GM23338 (cell line): ENCODE measurements at regions not wholly inside any gene's neighbourhood (a gene's known extent, or its start where the extent isn't known, plus 50 kb on each side); places are given as distances from the start of the nearest gene placed in this dataset.

Experiments used
- ATAC-seq: fragments of 200-7000 bp; cut with Tn5 transposase; 3 replicates; pipeline ENCODE4 v1.9.1; 2020
- DNase-seq: peaks from one replicate; pipeline ENCODE4 v3.0.0-alpha.2; 2015; ENCODE audit warnings: low spot score
- H2AFZ ChIP-seq: fragments of 200-600 bp; sonication (generic); 2 replicates; pipeline ENCODE4 v1.8.0; 2016; ENCODE audit warnings: antibody characterized with exemption, mild to moderate bottlenecking, moderate library complexity
- H3F3A ChIP-seq: fragments of 200-600 bp; sonication (generic); replicated peaks from 2 replicates; pipeline ENCODE4 v1.8.0; 2017; ENCODE audit warnings: antibody characterized with exemption, mixed run types, low read depth
- H3K27ac ChIP-seq: fragments of 200-600 bp; sonication (generic); 2 replicates; pipeline ENCODE4 v1.6.1; 2016; ENCODE audit warnings: low read depth
- H3K27me3 ChIP-seq: fragments of 200-600 bp; sonication (generic); 2 replicates; pipeline ENCODE4 v1.8.0; 2016; ENCODE audit warnings: mild to moderate bottlenecking, mixed run types, moderate library complexity; ENCODE audit not compliant: insufficient read depth
- H3K36me3 ChIP-seq: fragments of 200-600 bp; sonication (generic); 2 replicates; pipeline ENCODE4 v1.8.0; 2016; ENCODE audit warnings: mild to moderate bottlenecking; ENCODE audit not compliant: insufficient read depth
- H3K4me1 ChIP-seq: fragments of 200-600 bp; sonication (generic); 2 replicates; pipeline ENCODE4 v1.8.0; 2016; ENCODE audit warnings: mild to moderate bottlenecking, moderate library complexity; ENCODE audit not compliant: insufficient read depth
- H3K4me2 ChIP-seq: fragments of 200-600 bp; sonication (generic); 2 replicates; pipeline ENCODE4 v1.7.1; 2017; ENCODE audit warnings: mixed run types
- H3K4me3 ChIP-seq: fragments of 200-600 bp; sonication (generic); 2 replicates; pipeline ENCODE4 v1.6.1; 2016; ENCODE audit warnings: mixed run types
- H3K79me2 ChIP-seq: fragments of 200-600 bp; sonication (generic); replicated peaks from 2 replicates; pipeline ENCODE4 v1.8.0; 2017; ENCODE audit warnings: mild to moderate bottlenecking; ENCODE audit not compliant: insufficient read depth
- H3K9me2 ChIP-seq: fragments of 200-600 bp; sonication (generic); 2 replicates; pipeline ENCODE4 v1.8.0; 2017; ENCODE audit not compliant: insufficient read depth
- H4K20me1 ChIP-seq: fragments of 200-600 bp; sonication (generic); replicated peaks from 2 replicates; pipeline ENCODE4 v1.8.0; 2017; ENCODE audit warnings: mild to moderate bottlenecking; ENCODE audit not compliant: insufficient read depth
- H3K27ac Mint-ChIP-seq: 2 replicates; pipeline ENCODE4 v1.8.0; 2020; ENCODE audit warnings: inconsistent platforms, mild to moderate bottlenecking, moderate library complexity, mixed read lengths
- H3K27me3 Mint-ChIP-seq: 3 replicates; pipeline ENCODE4 v1.8.0; 2022; ENCODE audit warnings: low read depth, mild to moderate bottlenecking, moderate library complexity, mixed read lengths, inconsistent platforms; ENCODE audit not compliant: insufficient read depth, poor library complexity
- H3K36me3 Mint-ChIP-seq: 3 replicates; pipeline ENCODE4 v1.8.0; 2021; ENCODE audit warnings: low read depth, mild to moderate bottlenecking, inconsistent platforms, moderate library complexity, mixed read lengths
- H3K4me1 Mint-ChIP-seq: 3 replicates; pipeline ENCODE4 v1.8.0; 2020; ENCODE audit warnings: mild to moderate bottlenecking, inconsistent platforms, mixed read lengths
- H3K4me3 Mint-ChIP-seq: 3 replicates; pipeline ENCODE4 v1.8.0; 2021; ENCODE audit warnings: moderate library complexity, mild to moderate bottlenecking, inconsistent platforms, mixed read lengths
- H3K9me3 Mint-ChIP-seq: 3 replicates; pipeline ENCODE4 v1.8.0; 2020; ENCODE audit warnings: moderate library complexity, mild to moderate bottlenecking, inconsistent platforms, mixed read lengths
- CREB1 ChIP-seq: fragments of 250-450 bp; sonication (Bioruptor Pico); IDR thresholded peaks from 2 replicates; pipeline ENCODE4 v1.5.0; 2020; ENCODE audit warnings: low read depth, mild to moderate bottlenecking, moderate library complexity
- EZH2 ChIP-seq: fragments of 200-600 bp; sonication (generic); IDR thresholded peaks from one replicate; pipeline ENCODE4 v1.8.0; 2017; ENCODE audit warnings: antibody characterized with exemption, mild to moderate bottlenecking, low read depth; ENCODE audit not compliant: unreplicated experiment
- JUNB ChIP-seq: IDR thresholded peaks from one replicate; pipeline ENCODE4 v1.6.1; 2016; ENCODE audit warnings: antibody characterized with exemption; ENCODE audit not compliant: unreplicated experiment
- NANOG ChIP-seq: IDR thresholded peaks from 2 replicates; pipeline ENCODE4 v1.6.1; 2016; ENCODE audit warnings: antibody characterized with exemption, borderline replicate concordance
- POLR2AphosphoS5 ChIP-seq: IDR thresholded peaks from 2 replicates; pipeline ENCODE4 v1.6.1; 2016; ENCODE audit warnings: antibody characterized with exemption, low read depth
- ZNF114 ChIP-seq: fragments of 250-450 bp; sonication (Bioruptor Pico); IDR thresholded peaks from 2 replicates; pipeline ENCODE4 v1.5.0; 2020; ENCODE audit warnings: mild to moderate bottlenecking, moderate library complexity
- ZNF331 ChIP-seq: fragments of 250-450 bp; sonication (Bioruptor Pico); IDR thresholded peaks from 2 replicates; pipeline ENCODE4 v1.5.0; 2020; ENCODE audit warnings: low read depth, mild to moderate bottlenecking, moderate library complexity
- TF ChIP-seq, protein P1 (sequence below): IDR thresholded peaks from one replicate; pipeline ENCODE4 v1.6.1; 2018; ENCODE audit warnings: antibody characterized with exemption; ENCODE audit not compliant: unreplicated experiment
- TF ChIP-seq, protein P2 (sequence below): IDR thresholded peaks from 2 replicates; pipeline ENCODE4 v1.6.1; 2016; ENCODE audit warnings: antibody characterized with exemption
- TF ChIP-seq, protein P3 (sequence below), 2 experiments: fragments of 200-600 bp in 1 of 2; sonication (generic) in 1 of 2; conservative IDR thresholded peaks; 2 replicates each; pipeline versions ENCODE4 v1.5.1 to v1.6.1; 2016 to 2017; ENCODE audit warnings: antibody characterized with exemption in 2 of 2, low read depth in 2 of 2, mild to moderate bottlenecking in 2 of 2, moderate library complexity in 1 of 2

DNA sequence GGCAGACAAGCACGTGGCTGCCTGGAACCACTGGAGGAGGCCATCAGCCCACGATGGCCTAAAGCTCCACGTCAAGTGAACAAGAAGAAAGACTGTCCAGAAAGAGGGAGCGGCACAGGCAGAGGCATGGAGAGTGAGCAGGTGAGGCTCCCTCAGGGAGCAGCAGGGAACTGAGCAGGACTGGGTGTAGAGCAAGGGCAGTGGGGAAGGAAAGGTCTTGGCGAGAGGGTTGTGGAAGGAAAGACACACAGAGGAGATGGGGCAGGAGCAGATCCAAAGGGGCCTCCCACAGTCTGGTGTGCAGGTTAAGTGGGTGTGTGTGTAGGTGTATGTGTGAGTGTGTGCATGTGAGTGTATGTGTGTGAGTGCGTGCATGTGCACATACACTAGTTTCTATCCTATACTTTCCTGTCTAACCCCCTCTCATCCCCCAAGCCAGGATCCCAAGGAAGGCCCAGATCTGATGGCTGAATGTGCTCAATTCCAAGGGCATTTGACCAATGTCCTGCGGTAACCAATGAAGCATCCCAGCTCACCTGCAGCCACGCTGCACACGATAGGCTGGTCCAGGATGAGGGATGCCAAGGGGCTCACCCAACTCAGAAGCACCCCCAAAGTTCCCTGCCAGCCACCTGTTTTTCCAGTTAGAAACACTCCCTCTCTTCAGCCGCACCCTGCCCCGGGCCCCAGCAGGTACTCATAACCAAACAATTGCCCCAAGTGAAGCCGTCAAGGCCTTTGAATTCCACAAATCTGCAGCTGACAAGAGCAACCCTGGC, 262.5 kb upstream of the RAB6C start (continued):
- TF ChIP-seq, protein P1, sequence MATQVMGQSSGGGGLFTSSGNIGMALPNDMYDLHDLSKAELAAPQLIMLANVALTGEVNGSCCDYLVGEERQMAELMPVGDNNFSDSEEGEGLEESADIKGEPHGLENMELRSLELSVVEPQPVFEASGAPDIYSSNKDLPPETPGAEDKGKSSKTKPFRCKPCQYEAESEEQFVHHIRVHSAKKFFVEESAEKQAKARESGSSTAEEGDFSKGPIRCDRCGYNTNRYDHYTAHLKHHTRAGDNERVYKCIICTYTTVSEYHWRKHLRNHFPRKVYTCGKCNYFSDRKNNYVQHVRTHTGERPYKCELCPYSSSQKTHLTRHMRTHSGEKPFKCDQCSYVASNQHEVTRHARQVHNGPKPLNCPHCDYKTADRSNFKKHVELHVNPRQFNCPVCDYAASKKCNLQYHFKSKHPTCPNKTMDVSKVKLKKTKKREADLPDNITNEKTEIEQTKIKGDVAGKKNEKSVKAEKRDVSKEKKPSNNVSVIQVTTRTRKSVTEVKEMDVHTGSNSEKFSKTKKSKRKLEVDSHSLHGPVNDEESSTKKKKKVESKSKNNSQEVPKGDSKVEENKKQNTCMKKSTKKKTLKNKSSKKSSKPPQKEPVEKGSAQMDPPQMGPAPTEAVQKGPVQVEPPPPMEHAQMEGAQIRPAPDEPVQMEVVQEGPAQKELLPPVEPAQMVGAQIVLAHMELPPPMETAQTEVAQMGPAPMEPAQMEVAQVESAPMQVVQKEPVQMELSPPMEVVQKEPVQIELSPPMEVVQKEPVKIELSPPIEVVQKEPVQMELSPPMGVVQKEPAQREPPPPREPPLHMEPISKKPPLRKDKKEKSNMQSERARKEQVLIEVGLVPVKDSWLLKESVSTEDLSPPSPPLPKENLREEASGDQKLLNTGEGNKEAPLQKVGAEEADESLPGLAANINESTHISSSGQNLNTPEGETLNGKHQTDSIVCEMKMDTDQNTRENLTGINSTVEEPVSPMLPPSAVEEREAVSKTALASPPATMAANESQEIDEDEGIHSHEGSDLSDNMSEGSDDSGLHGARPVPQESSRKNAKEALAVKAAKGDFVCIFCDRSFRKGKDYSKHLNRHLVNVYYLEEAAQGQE: no peak
- TF ChIP-seq JUNB: no peak

DNA sequence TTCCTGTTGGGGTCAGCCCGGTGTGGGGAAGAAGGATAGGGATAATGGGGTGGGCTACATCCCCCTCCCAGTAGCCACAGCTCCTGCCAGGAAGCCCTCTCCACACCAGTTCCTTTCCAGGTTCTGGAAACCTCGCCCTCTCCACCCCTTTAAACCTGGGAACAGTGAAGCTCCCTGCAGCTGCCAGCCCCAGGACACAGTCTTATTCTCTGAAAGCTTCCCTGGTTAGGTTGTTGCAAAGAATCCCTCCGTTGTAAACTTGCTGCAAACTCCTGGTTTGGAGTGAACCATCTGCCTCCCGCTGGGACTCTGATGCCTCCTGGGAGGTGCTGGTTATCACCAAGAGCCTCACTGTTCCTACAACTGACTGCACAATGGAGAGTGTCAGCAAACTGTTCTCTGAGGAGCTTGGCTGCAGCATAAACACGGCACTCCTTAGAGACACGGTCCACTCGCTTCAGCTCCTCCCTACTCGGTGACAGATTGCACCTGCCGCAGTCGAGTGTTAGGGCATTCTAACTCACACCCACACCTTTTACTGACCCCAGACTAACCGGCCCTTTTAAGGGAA, 261.8 kb upstream of the RAB6C start:
- Histone ChIP-seq H3K79me2 (no peaks in the 10 kb centered on the region), H3K4me1 (0 out of 2 replicates have a peak, but pooled peaks cover 6% of the 10 kb centered on the region), H3K36me3 (no peaks in the 10 kb centered on the region), H3K27ac (no peak overlapping the region), H3K4me3 (no peak overlapping the region), H3F3A (no peaks in the 10 kb centered on the region), H3K9me2 (no peaks in the 10 kb centered on the region), H3K4me2 (no peak overlapping the region), H2AFZ (peak overlapping the region; percentile 59; the same call in 1 of the 2 replicates), H3K27me3 (no peaks in the 10 kb centered on the region), H4K20me1 (no peaks in the 10 kb centered on the region)
- H3K9me3 Mint-ChIP-seq: no peaks in the 10 kb centered on the region
- no peaks in the 10 kb centered on the region for H3K36me3 Mint-ChIP-seq
- peak; percentile 16; the same call in 2 of the 3 replicates for ATAC-seq
- H3K4me3 Mint-ChIP-seq: no peak overlapping the region
- no peak for DNase-seq
- H3K27ac Mint-ChIP-seq: no peak overlapping the region
- peaks cover 5% of the 10 kb centered on the region for H3K27me3 Mint-ChIP-seq
- peaks cover 26% of the 10 kb centered on the region for H3K4me1 Mint-ChIP-seq
- no peak for TF ChIP-seq EZH2
- TF ChIP-seq, protein P2, sequence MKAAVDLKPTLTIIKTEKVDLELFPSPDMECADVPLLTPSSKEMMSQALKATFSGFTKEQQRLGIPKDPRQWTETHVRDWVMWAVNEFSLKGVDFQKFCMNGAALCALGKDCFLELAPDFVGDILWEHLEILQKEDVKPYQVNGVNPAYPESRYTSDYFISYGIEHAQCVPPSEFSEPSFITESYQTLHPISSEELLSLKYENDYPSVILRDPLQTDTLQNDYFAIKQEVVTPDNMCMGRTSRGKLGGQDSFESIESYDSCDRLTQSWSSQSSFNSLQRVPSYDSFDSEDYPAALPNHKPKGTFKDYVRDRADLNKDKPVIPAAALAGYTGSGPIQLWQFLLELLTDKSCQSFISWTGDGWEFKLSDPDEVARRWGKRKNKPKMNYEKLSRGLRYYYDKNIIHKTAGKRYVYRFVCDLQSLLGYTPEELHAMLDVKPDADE: no peak
- no peak for TF ChIP-seq JUNB
- no peak for TF ChIP-seq POLR2AphosphoS5
- no peak for TF ChIP-seq ZNF331 (CRISPR knock-in tag)
- no peak for TF ChIP-seq NANOG
- TF ChIP-seq, protein P1: no peak
- no peak for TF ChIP-seq ZNF114 (CRISPR knock-in tag)
- no peak for TF ChIP-seq CREB1 (CRISPR knock-in tag)
- TF ChIP-seq, protein P3, sequence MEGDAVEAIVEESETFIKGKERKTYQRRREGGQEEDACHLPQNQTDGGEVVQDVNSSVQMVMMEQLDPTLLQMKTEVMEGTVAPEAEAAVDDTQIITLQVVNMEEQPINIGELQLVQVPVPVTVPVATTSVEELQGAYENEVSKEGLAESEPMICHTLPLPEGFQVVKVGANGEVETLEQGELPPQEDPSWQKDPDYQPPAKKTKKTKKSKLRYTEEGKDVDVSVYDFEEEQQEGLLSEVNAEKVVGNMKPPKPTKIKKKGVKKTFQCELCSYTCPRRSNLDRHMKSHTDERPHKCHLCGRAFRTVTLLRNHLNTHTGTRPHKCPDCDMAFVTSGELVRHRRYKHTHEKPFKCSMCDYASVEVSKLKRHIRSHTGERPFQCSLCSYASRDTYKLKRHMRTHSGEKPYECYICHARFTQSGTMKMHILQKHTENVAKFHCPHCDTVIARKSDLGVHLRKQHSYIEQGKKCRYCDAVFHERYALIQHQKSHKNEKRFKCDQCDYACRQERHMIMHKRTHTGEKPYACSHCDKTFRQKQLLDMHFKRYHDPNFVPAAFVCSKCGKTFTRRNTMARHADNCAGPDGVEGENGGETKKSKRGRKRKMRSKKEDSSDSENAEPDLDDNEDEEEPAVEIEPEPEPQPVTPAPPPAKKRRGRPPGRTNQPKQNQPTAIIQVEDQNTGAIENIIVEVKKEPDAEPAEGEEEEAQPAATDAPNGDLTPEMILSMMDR (conservative IDR thresholded peaks at IDR 0.05; ENCODE audit: low read depth in 2 of 2): no peak
